HS-5 (cell line): ENCODE measurements at regions not wholly inside any gene's neighbourhood (a gene's known extent, or its start where the extent isn't known, plus 50 kb on each side); places are given as distances from the start of the nearest gene placed in this dataset.
"Not testable (repeated sequence)": the region's sequence is repeated elsewhere in the genome, so short reads cannot be mapped to it uniquely, and the experiment has no call there.

Experiments used
- DNase-seq: peaks from one replicate; pipeline ENCODE4 v3.0.0-alpha.2; 2012; ENCODE audit warnings: low read depth

GRCh38 chr13:71382285-71382684 lies 484.7 kb downstream of the DACH1 start:
- no peak for DNase-seq

DNA sequence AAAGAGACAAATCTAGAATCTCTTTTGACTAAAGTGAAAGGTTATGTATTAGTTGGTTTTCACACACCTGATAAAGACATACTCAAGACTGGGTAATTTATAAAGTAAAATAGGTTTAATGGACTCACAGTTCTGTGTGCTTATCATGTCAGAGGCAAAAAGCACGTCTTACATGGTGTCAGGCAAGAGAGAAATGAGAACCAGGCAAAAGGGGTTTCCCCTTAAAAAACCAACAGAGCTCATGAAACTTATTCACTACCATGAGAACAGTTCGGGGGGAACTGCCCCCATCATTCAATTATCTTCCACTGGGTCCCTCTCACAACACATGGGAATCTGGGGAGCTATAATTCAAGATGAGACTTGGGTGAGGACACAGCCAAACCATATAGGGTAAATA lies 486.8 kb downstream of the DACH1 start:
- no peak for DNase-seq

- peak; percentile 26 for DNase-seq
Measured at GRCh38 chr13:71378961-71379905, 487.8 kb downstream of the DACH1 start.

DNA sequence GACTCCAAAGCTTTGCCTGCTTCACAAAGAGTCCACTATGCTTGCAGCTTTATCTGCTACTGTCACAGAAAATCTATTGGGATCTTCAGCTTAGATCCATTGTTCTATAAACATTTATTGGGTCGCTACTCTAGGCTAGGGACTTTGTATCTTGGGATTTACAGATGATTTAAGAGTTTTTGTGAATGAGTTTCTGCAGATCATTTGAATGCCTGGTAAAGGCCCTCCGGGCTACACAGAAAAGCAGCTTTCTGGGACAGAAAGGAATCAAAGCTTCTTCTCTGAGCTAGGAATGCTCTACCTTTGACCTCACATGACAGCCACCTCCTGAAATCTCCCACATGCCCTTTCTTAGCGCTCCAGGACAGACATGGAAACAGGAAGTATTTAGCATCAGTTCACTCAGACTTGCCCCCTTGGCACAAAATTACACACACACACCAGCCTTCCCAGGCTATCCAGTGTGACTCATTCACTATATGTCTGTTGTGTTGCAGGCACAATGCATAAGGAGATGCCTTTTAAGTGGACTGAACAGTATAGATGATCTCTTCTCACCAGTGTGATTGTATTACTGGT lies 492.4 kb downstream of the DACH1 start:
- no peak for DNase-seq

DNA sequence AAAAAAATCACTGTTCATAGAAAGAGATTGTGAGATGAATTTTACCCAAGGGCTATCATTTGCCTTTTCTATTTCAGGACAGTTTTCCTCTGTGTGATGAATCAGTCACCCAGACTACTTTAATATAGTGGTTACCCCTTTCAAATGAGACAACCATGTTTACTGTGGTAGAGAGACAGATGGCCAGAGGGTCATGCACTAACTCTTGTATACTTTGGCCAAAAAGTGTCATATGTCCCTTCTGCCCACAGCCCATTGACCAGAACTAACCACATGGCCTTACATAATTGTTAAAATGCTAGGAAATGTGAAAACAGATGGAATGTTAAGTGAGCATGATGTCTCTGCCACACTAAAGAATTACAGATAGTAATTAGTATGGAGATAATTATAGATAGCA lies 498.7 kb downstream of the DACH1 start:
- DNase-seq, result no peak

DNA sequence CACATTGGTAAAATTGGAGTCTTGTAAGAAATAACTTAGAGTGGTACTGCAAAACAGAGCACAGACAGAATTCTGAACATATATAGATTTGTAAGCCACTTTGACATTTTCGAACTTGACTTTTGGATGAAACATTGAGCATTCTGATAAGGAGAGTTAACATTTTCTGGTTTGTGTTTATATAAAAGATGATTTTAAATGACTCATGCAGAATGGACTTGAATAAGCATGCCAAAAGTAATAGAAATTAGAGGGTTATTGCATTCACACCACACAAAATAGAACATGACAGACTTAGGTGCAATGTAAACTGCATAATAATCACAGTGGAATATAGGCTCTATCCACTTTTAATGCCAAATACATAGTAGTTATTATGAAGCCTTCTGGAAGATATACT lies 507.0 kb downstream of the DACH1 start:
- no peak for DNase-seq

GRCh38 chr13:71359641-71360040 lies 507.4 kb downstream of the DACH1 start:
- no peak for DNase-seq

DNA sequence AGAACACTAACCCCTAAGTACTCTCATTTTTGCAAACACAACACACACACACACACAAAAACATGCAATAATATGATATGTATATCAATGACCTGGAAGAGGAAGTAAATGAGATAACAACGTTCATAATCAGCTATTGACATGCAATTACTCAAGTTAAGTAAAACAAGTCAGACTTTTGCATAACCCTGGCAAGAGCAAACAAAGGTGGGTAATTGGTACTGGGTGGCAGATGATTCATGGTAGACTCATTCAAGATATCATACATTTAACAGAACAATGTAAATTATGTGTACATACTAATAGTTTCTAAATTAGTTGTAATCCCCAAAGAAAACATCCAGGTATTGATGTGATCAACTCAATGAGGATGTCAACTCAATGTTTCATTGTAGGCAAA lies 508.8 kb downstream of the DACH1 start:
- DNase-seq, result no peak

DNA sequence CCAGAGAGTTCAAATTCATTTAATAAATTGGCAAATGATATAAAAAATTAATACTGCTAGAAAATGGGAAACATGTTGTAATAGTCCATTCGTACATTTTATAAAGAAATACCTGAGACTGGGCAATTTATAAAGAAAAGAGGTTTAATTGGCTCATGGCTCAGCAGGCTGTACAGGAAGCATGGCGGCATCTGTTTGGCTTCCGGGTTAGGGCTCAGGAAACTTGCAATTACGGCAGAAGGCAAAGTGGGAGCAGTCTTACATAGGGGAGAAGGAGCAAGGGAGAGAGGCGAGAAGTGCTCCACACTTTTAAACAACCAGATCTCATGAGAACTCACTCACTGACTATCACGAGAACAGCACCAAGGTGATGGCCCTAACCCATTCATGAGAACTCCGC lies 512.0 kb downstream of the DACH1 start:
- DNase-seq, result no peak

GRCh38 chr13:71350886-71351285 lies 516.1 kb downstream of the DACH1 start:
- no peak for DNase-seq

DNA sequence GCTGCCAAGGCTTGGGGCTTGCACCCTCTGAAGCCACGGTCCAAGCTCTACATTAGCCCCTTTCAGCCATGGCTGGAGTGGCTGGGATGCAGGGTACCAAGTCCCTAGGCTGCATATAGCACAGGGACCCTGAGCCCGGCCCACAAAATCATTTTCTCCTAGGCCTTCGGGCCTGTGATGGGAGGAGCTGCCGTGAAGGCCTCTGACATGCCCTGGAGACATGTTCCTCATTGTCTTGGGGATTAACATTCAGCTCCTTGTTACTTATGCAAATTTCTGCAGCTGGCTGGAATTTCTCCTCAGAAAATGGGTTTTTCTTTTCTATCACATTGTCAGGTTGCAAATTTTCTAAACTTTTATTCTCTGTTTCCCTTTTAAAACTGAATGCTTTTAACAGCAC lies 521.1 kb downstream of the DACH1 start:
- not testable (repeated sequence) for DNase-seq

DNA sequence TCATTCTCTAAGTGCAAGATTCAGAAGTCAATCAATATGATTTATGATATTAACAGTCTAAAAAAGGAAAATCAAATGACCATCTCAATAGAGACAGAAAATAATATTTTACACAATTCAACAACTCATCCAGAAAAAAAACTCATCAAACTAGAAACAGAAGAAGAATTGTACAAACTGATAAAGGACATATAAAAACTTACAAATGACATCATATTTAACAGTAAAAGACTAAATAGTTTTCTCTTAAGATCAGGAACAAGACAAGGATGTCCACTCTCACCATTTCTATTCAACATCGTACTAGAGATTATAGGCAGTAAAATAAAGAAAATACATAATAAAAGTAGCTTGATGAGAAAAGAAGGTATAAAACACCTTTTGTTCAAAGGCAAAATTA lies 527.3 kb downstream of the DACH1 start:
- no peak for DNase-seq

- no peak for DNase-seq
Measured at GRCh38 chr13:71339005-71339404, 528.0 kb downstream of the DACH1 start.

- DNase-seq, result no peak
Measured at GRCh38 chr13:71338070-71338469, 528.9 kb downstream of the DACH1 start.

DNA sequence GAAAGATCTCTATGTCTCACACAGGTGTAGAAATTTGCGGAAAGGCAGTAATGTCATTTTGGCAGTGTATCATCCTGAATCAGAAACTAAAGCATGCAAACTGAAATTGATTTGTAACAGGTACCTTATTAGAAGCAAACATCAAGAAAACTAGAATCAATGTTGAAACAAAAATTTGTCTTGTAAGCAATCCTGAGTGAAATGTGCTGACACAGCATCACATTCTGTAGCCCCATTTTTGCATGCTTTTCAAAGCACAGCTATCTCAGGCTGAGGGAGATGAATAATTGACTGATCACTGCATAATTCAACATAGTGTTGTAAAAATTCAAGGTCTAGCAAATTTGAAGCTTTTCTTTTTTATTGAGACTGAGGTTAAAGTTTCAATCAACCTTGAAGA lies 539.7 kb downstream of the DACH1 start:
- no peak for DNase-seq

DNA sequence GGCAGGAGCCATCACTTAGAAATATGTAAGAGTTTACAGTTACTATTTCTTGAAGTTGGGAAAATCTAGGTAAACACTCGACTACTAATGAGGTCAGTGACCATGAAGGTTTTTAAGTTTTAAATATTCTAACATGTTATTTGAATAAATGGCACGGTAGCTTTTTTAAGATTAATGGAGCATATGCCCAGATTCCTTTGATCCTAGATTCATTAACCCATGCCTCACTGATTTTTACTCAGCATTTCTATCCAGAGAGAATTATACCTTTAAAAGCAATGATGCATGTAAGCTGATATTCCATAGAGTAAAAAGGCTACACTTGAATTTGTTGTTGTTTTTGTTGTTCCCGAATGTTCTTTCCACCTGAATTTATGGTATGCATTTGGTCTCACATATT lies 541.4 kb downstream of the DACH1 start:
- DNase-seq, result no peak

- no peak for DNase-seq
Measured at GRCh38 chr13:71323266-71323665, 543.7 kb downstream of the DACH1 start.

GRCh38 chr13:71320452-71320851 lies 546.6 kb downstream of the DACH1 start:
- DNase-seq, result no peak

DNA sequence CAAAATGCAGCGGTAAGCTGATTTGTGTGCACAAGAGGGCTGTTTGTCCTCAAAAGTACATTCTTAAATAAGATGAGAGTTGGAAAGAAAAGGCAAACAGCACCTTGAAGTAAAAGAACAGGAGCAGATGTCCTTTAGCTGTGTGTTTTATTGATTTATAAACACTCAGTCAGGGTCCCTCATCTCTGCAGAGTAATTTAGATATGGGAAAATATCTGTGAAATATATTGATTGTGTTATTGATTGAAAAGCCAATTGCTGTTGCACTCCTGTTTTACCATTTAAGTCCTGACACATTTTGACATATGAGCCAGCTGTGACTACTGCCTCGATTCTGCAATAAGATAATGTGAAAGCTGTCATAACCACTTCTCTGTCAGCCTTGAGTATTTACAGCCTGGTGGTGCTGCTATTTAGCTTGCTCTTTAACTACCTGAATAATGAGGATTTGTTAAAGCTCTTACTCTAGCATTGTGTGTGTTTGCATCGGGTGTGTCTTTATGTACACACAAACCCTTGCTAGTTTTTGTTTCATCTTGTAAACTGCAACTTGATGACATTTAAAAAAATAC lies 550.1 kb downstream of the DACH1 start:
- DNase-seq, result no peak

- DNase-seq, result no peak
Measured at GRCh38 chr13:71312923-71313322, 554.1 kb downstream of the DACH1 start.

GRCh38 chr13:71309905-71310304 lies 557.1 kb downstream of the DACH1 start:
- no peak for DNase-seq

DNA sequence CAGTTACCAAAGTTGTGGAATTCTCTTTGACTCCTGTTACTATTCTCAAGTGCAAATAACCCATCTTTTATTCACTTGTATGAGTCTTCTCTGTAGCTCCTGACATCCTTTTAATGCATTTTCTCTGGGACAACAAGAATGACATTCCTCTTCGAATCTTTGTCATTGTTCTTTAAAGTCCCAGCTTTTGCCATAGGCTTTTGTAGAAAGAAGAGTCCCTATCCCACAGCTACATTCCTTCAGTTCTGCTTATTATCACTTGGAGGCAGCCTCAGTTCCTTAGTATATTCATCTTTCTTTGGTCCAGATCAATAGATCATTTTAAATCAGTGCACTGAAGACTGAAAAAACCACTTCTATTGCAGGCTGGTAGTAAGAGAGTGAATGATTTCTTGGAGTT lies 560.2 kb downstream of the DACH1 start:
- DNase-seq, result no peak

DNA sequence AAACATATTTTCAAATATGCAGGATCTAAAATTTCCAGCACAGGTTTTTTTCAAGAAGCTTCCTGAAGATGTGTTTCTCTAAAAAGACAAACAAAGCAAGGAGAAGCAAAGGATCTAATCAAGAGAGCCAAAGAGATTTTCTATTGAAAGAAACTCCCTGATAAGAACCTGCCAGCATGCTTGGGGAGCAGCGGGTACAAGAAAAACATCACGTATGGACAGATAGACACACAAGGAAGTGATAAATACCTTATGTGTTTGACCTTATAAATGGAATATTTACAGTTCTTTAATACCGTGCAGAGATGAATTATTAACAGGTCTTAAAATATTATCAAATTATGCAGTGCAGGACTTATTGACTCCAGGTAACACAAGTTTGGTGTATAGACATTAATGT lies 562.1 kb downstream of the DACH1 start:
- DNase-seq, result no peak
